Neural cell (in vitro differentiated cells): ENCODE measurements at regions not wholly inside any gene's neighbourhood (a gene's known extent, or its start where the extent isn't known, plus 50 kb on each side); places are given as distances from the start of the nearest gene placed in this dataset.

Experiments
- H2AFZ ChIP-seq: fragments of 200-600, 300-800 bp; sonication (generic), shearing (Covaris generic); 2 replicates; pipeline ENCODE4 v1.6.0; 2014; ENCODE audit warnings: low read depth, mild to moderate bottlenecking, antibody characterized with exemption, low read length, moderate library complexity
- H3F3A ChIP-seq: fragments of 200-600 bp; shearing (Covaris generic); 2 replicates; pipeline ENCODE4 v1.6.1; 2016; ENCODE audit warnings: mild to moderate bottlenecking, moderate library complexity, mixed read lengths, antibody characterized with exemption, low read length; ENCODE audit not compliant: insufficient read depth, poor library complexity, severe bottlenecking
- H3K27ac ChIP-seq: fragments of 200-600, 300-800 bp; sonication (generic), shearing (Covaris generic); 2 replicates; pipeline ENCODE4 v1.5.1; 2014; ENCODE audit warnings: mild to moderate bottlenecking, low read length, moderate library complexity
- H3K27me3 ChIP-seq: fragments of 300-800, 200-600 bp; sonication (generic), shearing (Covaris generic); 2 replicates; pipeline ENCODE4 v1.6.0; 2014; ENCODE audit warnings: mild to moderate bottlenecking, low read depth, low read length, moderate library complexity; ENCODE audit not compliant: insufficient read depth
- H3K36me3 ChIP-seq: fragments of 300-800, 200-600 bp; sonication (generic), shearing (Covaris generic); 2 replicates; pipeline ENCODE4 v1.5.1; 2014; ENCODE audit warnings: mild to moderate bottlenecking, antibody characterized with exemption, low read length, moderate library complexity; ENCODE audit not compliant: insufficient read depth
- H3K4me2 ChIP-seq: fragments of 300-800, 200-600 bp; sonication (generic), shearing (Covaris generic); 2 replicates; pipeline ENCODE4 v1.6.0; 2014; ENCODE audit warnings: mild to moderate bottlenecking, low read length
- H3K4me3 ChIP-seq: fragments of 300-800, 200-600 bp; sonication (generic), shearing (Covaris generic); 2 replicates; pipeline ENCODE4 v1.5.1; 2014; ENCODE audit warnings: mild to moderate bottlenecking, low read length, moderate library complexity
- H3K79me2 ChIP-seq: fragments of 200-600 bp; shearing (Covaris generic); replicated peaks from 2 replicates; pipeline ENCODE4 v1.6.0; 2014; ENCODE audit warnings: mild to moderate bottlenecking, low read length, moderate library complexity; ENCODE audit not compliant: insufficient read depth
- H3K9ac ChIP-seq: fragments of 300-800, 200-600 bp; sonication (generic), shearing (Covaris generic); 2 replicates; pipeline ENCODE4 v1.6.1; 2016; ENCODE audit warnings: mild to moderate bottlenecking, low read length, mixed read lengths
- H3K9me2 ChIP-seq: fragments of 200-600 bp; shearing (Covaris generic); 2 replicates; pipeline ENCODE4 v1.6.1; 2016; ENCODE audit warnings: mild to moderate bottlenecking, low read length, mixed read lengths; ENCODE audit not compliant: insufficient read depth
- H3K9me3 ChIP-seq: fragments of 200-600, 300-800 bp; sonication (generic), shearing (Covaris generic); 2 replicates; pipeline ENCODE4 v1.6.1; 2016; ENCODE audit warnings: mild to moderate bottlenecking, mixed run types, low read length, moderate library complexity, mixed read lengths
- H4K20me1 ChIP-seq: fragments of 200-600 bp; shearing (Covaris generic); 2 replicates; pipeline ENCODE4 v1.6.1; 2016; ENCODE audit warnings: mild to moderate bottlenecking, mixed run types; ENCODE audit not compliant: insufficient read depth
- CTCF ChIP-seq: fragments of 450-650 bp; IDR thresholded peaks from 2 replicates; pipeline ENCODE4 v1.5.1; 2014; ENCODE audit warnings: antibody characterized with exemption, mild to moderate bottlenecking, moderate library complexity; ENCODE audit not compliant: poor library complexity, severe bottlenecking
- EP300 ChIP-seq: fragments of 450-650 bp; conservative IDR thresholded peaks from 2 replicates; pipeline ENCODE4 v1.6.1; 2014; ENCODE audit warnings: antibody characterized with exemption, mild to moderate bottlenecking, moderate library complexity; ENCODE audit not compliant: poor library complexity, severe bottlenecking
- EZH2 ChIP-seq: fragments of 200-600, 300-800 bp; shearing (Covaris generic), sonication (generic); IDR thresholded peaks from 2 replicates; pipeline ENCODE4 v1.6.1; 2014; ENCODE audit warnings: antibody characterized with exemption, low read length, borderline replicate concordance, mild to moderate bottlenecking; ENCODE audit not compliant: insufficient read depth, poor library complexity, severe bottlenecking
- MXI1 ChIP-seq: fragments of 450-650 bp; conservative IDR thresholded peaks from 2 replicates; pipeline ENCODE4 v1.6.1; 2014; ENCODE audit warnings: antibody characterized with exemption, mild to moderate bottlenecking; ENCODE audit not compliant: poor library complexity, severe bottlenecking
- POLR2AphosphoS5 ChIP-seq: IDR thresholded peaks from 2 replicates; pipeline ENCODE4 v1.6.1; 2012
- RAD21 ChIP-seq: fragments of 450-650 bp; conservative IDR thresholded peaks from 2 replicates; pipeline ENCODE4 v1.6.1; 2014; ENCODE audit warnings: antibody characterized with exemption, mild to moderate bottlenecking, moderate library complexity
- REST ChIP-seq: IDR thresholded peaks from 2 replicates; pipeline ENCODE4 v1.6.1; 2012; ENCODE audit warnings: borderline replicate concordance
- SMC3 ChIP-seq: fragments of 450-650 bp; conservative IDR thresholded peaks from 2 replicates; pipeline ENCODE4 v1.6.1; 2014; ENCODE audit warnings: antibody characterized with exemption, mild to moderate bottlenecking, moderate library complexity; ENCODE audit not compliant: poor library complexity
- TAF1 ChIP-seq: IDR thresholded peaks from 2 replicates; pipeline ENCODE4 v1.6.1; 2012; ENCODE audit warnings: low read depth

- H3F3A ChIP-seq, result no peaks in the 10 kb centered on the region
- no peak overlapping the region for H3K4me2 ChIP-seq
- H3K9me2 ChIP-seq, result no peaks in the 10 kb centered on the region
- H3K4me3 ChIP-seq, result no peak overlapping the region
- TF ChIP-seq TAF1, result no peak
- TF ChIP-seq SMC3, result no peak
- no peak for TF ChIP-seq EZH2
- TF ChIP-seq POLR2AphosphoS5, result no peak
- TF ChIP-seq RAD21, result no peak
- TF ChIP-seq REST, result no peak
- no peak for TF ChIP-seq MXI1
- no peak for TF ChIP-seq EP300
- no peak for TF ChIP-seq CTCF
- no peak overlapping the region for H2AFZ ChIP-seq
- H4K20me1 ChIP-seq, result no peaks in the 10 kb centered on the region
- H3K79me2 ChIP-seq, result no peaks in the 10 kb centered on the region
- no peak overlapping the region for H3K27ac ChIP-seq
- no peak overlapping the region for H3K9ac ChIP-seq
- H3K27me3 ChIP-seq, result no peaks in the 10 kb centered on the region
- no peaks in the 10 kb centered on the region for H3K36me3 ChIP-seq
- no peaks in the 10 kb centered on the region for H3K9me3 ChIP-seq
Observed at GRCh38 chr2:238724728-238725127, 123.2 kb upstream of the TWIST2 start.

GRCh38 chr2:238725298-238725697 lies 122.6 kb upstream of the TWIST2 start:
- Histone ChIP-seq H4K20me1 (no peaks in the 10 kb centered on the region), H3F3A (no peaks in the 10 kb centered on the region), H3K9ac (no peak overlapping the region), H3K27ac (no peak overlapping the region), H2AFZ (no peak overlapping the region), H3K4me3 (no peak overlapping the region), H3K4me2 (no peak overlapping the region), H3K79me2 (no peaks in the 10 kb centered on the region), H3K27me3 (no peaks in the 10 kb centered on the region), H3K36me3 (no peaks in the 10 kb centered on the region), H3K9me3 (no peaks in the 10 kb centered on the region), H3K9me2 (no peaks in the 10 kb centered on the region)
- TF ChIP-seq REST (no peak), CTCF (no peak), SMC3 (no peak), RAD21 (no peak), EP300 (no peak), POLR2AphosphoS5 (no peak), EZH2 (no peak)
